Endothelial cell of umbilical vein (primary cell): ENCODE measurements at regions not wholly inside any gene's neighbourhood (a gene's known extent, or its start where the extent isn't known, plus 50 kb on each side); places are given as distances from the start of the nearest gene placed in this dataset.
"Not testable (repeated sequence)": the region's sequence is repeated elsewhere in the genome, so short reads cannot be mapped to it uniquely, and the experiment has no call there.

Experiments
- BruUV-seq: library from RNA; stranded (reverse); fragments of 400-500 nt; replicated peaks from 2 replicates; lab custom pipeline; 2021; lab: Mats Ljungman, UMichigan
- CTCF ChIA-PET: fragments of 300-600, 350-600 bp; sonication (Branson Sonifier 250); formaldehyde crosslinking; loops from one replicate; lab custom pipeline; 2021; ENCODE audit warnings: antibody characterized with exemption, inconsistent platforms; lab: Charles Lee
- POLR2A ChIA-PET: fragments of 300-600, 350-600 bp; sonication (Branson Sonifier 250); formaldehyde crosslinking; loops from one replicate; lab custom pipeline; 2021; ENCODE audit warnings: antibody characterized with exemption, inconsistent platforms; lab: Charles Lee
- DNase-seq: peaks from one replicate; pipeline ENCODE4 v3.0.0-alpha.2; 2011; ENCODE audit warnings: low read depth, low spot score
- FAIRE-seq: peaks from 2 replicates; lab custom pipeline; 2011; peaks lifted over from hg19 to GRCh38; lab: Jason Lieb, UNC
- H2AFZ ChIP-seq: 2 replicates; pipeline ENCODE4 v1.6.0; 2012; ENCODE audit warnings: low read depth, low read length, control low read depth, inconsistent platforms
- H3K27ac ChIP-seq: 2 replicates; pipeline ENCODE4 v1.5.1; 2011; ENCODE audit warnings: low read depth, mild to moderate bottlenecking, control low read depth, low read length, moderate library complexity; ENCODE audit not compliant: insufficient read depth
- H3K27me3 ChIP-seq, 2 experiments: 2 replicates each; pipeline versions ENCODE4 v1.6.0 to v1.6.1; 2011; ENCODE audit warnings: low read length in 2 of 2, mixed read lengths in 1 of 2; ENCODE audit not compliant: control insufficient read depth in 2 of 2, insufficient read depth in 2 of 2
- H3K36me3 ChIP-seq, 2 experiments: 2 replicates in 1 of 2; 3 replicates in 1 of 2; pipeline ENCODE4 v1.5.1; 2011; ENCODE audit warnings: low read length in 2 of 2, mild to moderate bottlenecking in 1 of 2, moderate library complexity in 1 of 2; ENCODE audit not compliant: control insufficient read depth in 2 of 2, insufficient read depth in 2 of 2; ENCODE audit errors: extremely low read depth in 1 of 2
- H3K4me1 ChIP-seq: 3 replicates; pipeline ENCODE4 v1.5.1; 2011; ENCODE audit warnings: mild to moderate bottlenecking, low read length; ENCODE audit not compliant: control insufficient read depth, insufficient read depth; ENCODE audit errors: extremely low read depth
- H3K4me2 ChIP-seq: 2 replicates; pipeline ENCODE4 v1.6.1; 2011; ENCODE audit warnings: low read length, control low read depth, mixed read lengths; ENCODE audit not compliant: insufficient read depth
- H3K4me3 ChIP-seq, 3 experiments: fragments of 200-600 bp in 1 of 3; sonication (generic), shearing (Covaris generic) in 1 of 3; replicated peaks in 1 of 3; 2 replicates each; pipeline ENCODE4 v1.5.1; 2011 to 2016; ENCODE audit warnings: control low read depth in 3 of 3, low read length in 3 of 3, mild to moderate bottlenecking in 2 of 3, inconsistent platforms in 1 of 3, low read depth in 1 of 3, moderate library complexity in 1 of 3; ENCODE audit not compliant: insufficient read depth in 1 of 3
- H3K79me2 ChIP-seq: 2 replicates; pipeline ENCODE4 v1.6.0; 2012; ENCODE audit warnings: low read length, inconsistent platforms; ENCODE audit not compliant: control insufficient read depth, insufficient read depth
- H3K9ac ChIP-seq: replicated peaks from 2 replicates; pipeline ENCODE3; 2011; ENCODE audit warnings: low read length, control low read depth; ENCODE audit not compliant: insufficient read depth; ENCODE audit errors: extremely low read depth
- H3K9me1 ChIP-seq: replicated peaks from 3 replicates; pipeline ENCODE4 v1.6.0; 2011; ENCODE audit warnings: mild to moderate bottlenecking, low read length; ENCODE audit not compliant: control insufficient read depth, insufficient read depth; ENCODE audit errors: extremely low read depth
- H3K9me3 ChIP-seq: replicated peaks from 2 replicates; pipeline ENCODE4 v1.5.1; 2012; ENCODE audit warnings: low read length, inconsistent platforms; ENCODE audit not compliant: control insufficient read depth, insufficient read depth
- H4K20me1 ChIP-seq: replicated peaks from 2 replicates; pipeline ENCODE3; 2011; ENCODE audit warnings: mild to moderate bottlenecking, low read length; ENCODE audit not compliant: control insufficient read depth, insufficient read depth; ENCODE audit errors: extremely low read depth
- EZH2 ChIP-seq: IDR thresholded peaks from 2 replicates; pipeline ENCODE4 v1.6.1; 2012; ENCODE audit warnings: borderline replicate concordance, low read depth, mild to moderate bottlenecking, moderate library complexity, low read length, inconsistent platforms; ENCODE audit not compliant: severe bottlenecking
- FOS ChIP-seq: IDR thresholded peaks from 2 replicates; pipeline ENCODE4 v1.6.1; 2011; ENCODE audit warnings: mild to moderate bottlenecking, low read length, moderate library complexity, borderline replicate concordance; ENCODE audit not compliant: insufficient read depth
- GATA2 ChIP-seq: IDR thresholded peaks from 2 replicates; pipeline ENCODE4 v1.7.0; 2011; ENCODE audit warnings: low read depth, mild to moderate bottlenecking, moderate library complexity, mixed read lengths, low read length; ENCODE audit not compliant: insufficient read length, insufficient read depth
- JUN ChIP-seq: IDR thresholded peaks from 2 replicates; pipeline ENCODE4 v1.6.1; 2011; ENCODE audit warnings: borderline replicate concordance, low read depth; ENCODE audit not compliant: insufficient read length, insufficient read depth
- MAX ChIP-seq: IDR thresholded peaks from 2 replicates; pipeline ENCODE4 v1.6.1; 2011; ENCODE audit not compliant: insufficient read depth, insufficient read length
- MYC ChIP-seq: IDR thresholded peaks from one replicate; pipeline ENCODE4 v1.6.1; 2011; ENCODE audit warnings: mild to moderate bottlenecking, low read depth, low read length
- POLR2A ChIP-seq: IDR thresholded peaks from 2 replicates; pipeline ENCODE4 v1.6.1; 2012; ENCODE audit warnings: low read depth, mild to moderate bottlenecking, control low read depth, low read length
- POLR2AphosphoS5 ChIP-seq: IDR thresholded peaks from 2 replicates; pipeline ENCODE4 v1.6.1; 2012; ENCODE audit warnings: low read depth, mild to moderate bottlenecking, control low read depth, low read length, moderate library complexity; ENCODE audit not compliant: insufficient read depth
- dilution Hi-C: fragments of 300-500 bp; cut with MboI; formaldehyde crosslinking; loops from one replicate; pipeline ENCODE4 v1.15.0; 2019; ENCODE audit warnings: low sequenced_read_pairs; ENCODE audit not compliant: extremely low pct_ligation_motif_present
- intact Hi-C: fragments of 100-400 bp; cut with micrococcal nuclease; formaldehyde crosslinking; loops from one replicate; pipeline ENCODE4 v1.10.0; 2022
- TF ChIP-seq, protein P1 (sequence below), 2 donors: IDR thresholded peaks; 1 replicate in 1 of 2; 2 replicates in 1 of 2; pipeline ENCODE4 v1.5.1; 2011; ENCODE audit warnings: low read length in 2 of 2, mild to moderate bottlenecking in 2 of 2, moderate library complexity in 2 of 2, control low read depth in 1 of 2, inconsistent platforms in 1 of 2, low read depth in 1 of 2; ENCODE audit not compliant: insufficient read depth in 1 of 2; ENCODE audit errors: extremely low read depth in 1 of 2

- Histone ChIP-seq H3K9me1 (no peaks in the 10 kb centered on the region), H3K4me3 (no peak overlapping the region), H3K9ac (no peak overlapping the region), H3K79me2 (no peaks in the 10 kb centered on the region), H3K27ac (no peak overlapping the region), H3K36me3 (no peaks in the 10 kb centered on the region), H3K4me1 (no peaks in the 10 kb centered on the region), H4K20me1 (no peaks in the 10 kb centered on the region), H3K27me3 (peaks cover 0 to 5% of the 10 kb centered on the region in 2 experiments), H2AFZ (no peak overlapping the region), H3K4me2 (no peak overlapping the region), H3K9me3 (no peaks in the 10 kb centered on the region)
- intact Hi-C loops, result no loop called here
- TF ChIP-seq FOS (no peak), EZH2 (no peak), JUN (no peak), MYC (no peak), GATA2 (no peak), POLR2A (no peak), MAX (no peak), POLR2AphosphoS5 (no peak)
- TF ChIP-seq, protein P1, sequence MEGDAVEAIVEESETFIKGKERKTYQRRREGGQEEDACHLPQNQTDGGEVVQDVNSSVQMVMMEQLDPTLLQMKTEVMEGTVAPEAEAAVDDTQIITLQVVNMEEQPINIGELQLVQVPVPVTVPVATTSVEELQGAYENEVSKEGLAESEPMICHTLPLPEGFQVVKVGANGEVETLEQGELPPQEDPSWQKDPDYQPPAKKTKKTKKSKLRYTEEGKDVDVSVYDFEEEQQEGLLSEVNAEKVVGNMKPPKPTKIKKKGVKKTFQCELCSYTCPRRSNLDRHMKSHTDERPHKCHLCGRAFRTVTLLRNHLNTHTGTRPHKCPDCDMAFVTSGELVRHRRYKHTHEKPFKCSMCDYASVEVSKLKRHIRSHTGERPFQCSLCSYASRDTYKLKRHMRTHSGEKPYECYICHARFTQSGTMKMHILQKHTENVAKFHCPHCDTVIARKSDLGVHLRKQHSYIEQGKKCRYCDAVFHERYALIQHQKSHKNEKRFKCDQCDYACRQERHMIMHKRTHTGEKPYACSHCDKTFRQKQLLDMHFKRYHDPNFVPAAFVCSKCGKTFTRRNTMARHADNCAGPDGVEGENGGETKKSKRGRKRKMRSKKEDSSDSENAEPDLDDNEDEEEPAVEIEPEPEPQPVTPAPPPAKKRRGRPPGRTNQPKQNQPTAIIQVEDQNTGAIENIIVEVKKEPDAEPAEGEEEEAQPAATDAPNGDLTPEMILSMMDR (IDR thresholded peaks at IDR 0.05; ENCODE audit: extremely low read depth in 1 of 2, insufficient read depth in 1 of 2, low read depth in 1 of 2, low read length in 2 of 2), result no peak
- no TSS peak for BruUV-seq
- ChIA-PET POLR2A (no interaction called here), CTCF (interaction anchor here (0.9 to 2.2 kb wide), 4 partner anchors 17 to 346 kb away, joined by 3 to 7 read pairs (median 4); no protein-coding TSS in a partner anchor)
- no peak for FAIRE-seq
- dilution Hi-C loops, result no loop called here
- DNase-seq, result no peak
These were observed 103.7 kb downstream of the SLC17A6 start for GRCh38 chr11:22441831-22442230.

GRCh38 chr11:22435582-22435981 lies 97.4 kb downstream of the SLC17A6 start:
- POLR2A ChIA-PET, H3K27me3 ChIP-seq, intact Hi-C loops, H3K36me3 ChIP-seq, DNase-seq, dilution Hi-C loops, H3K9me3 ChIP-seq, H3K4me3 ChIP-seq, H3K9ac ChIP-seq, H3K9me1 ChIP-seq, H3K79me2 ChIP-seq, H2AFZ ChIP-seq, H3K27ac ChIP-seq, H4K20me1 ChIP-seq, BruUV-seq, H3K4me2 ChIP-seq, H3K4me1 ChIP-seq, CTCF ChIA-PET, FAIRE-seq: not testable (repeated sequence)
